Panc1 (cell line): ENCODE measurements at regions not wholly inside any gene's neighbourhood (a gene's known extent, or its start where the extent isn't known, plus 50 kb on each side); places are given as distances from the start of the nearest gene placed in this dataset.

Source experiments
- ATAC-seq: fragments of 200-7000 bp; cut with Tn5 transposase; 2 replicates; pipeline ENCODE4 v1.9.1; 2020; ENCODE audit warnings: mild to moderate bottlenecking, moderate library complexity
- BruUV-seq: library from RNA; stranded (reverse); fragments of 400-500 nt; replicated peaks from 2 replicates; lab custom pipeline; 2021; lab: Mats Ljungman, UMichigan
- CTCF ChIA-PET: fragments of 300-600 bp; sonication (Branson Sonifier 250); formaldehyde crosslinking; loops from one replicate; lab custom pipeline; 2022; ENCODE audit warnings: antibody characterized with exemption; lab: Charles Lee
- POLR2A ChIA-PET: fragments of 300-600 bp; sonication (Branson Sonifier 250); formaldehyde crosslinking; loops from one replicate; lab custom pipeline; 2022; ENCODE audit warnings: antibody characterized with exemption; lab: Charles Lee
- DNase-seq: peaks from one replicate; pipeline ENCODE4 v3.0.0-alpha.2; 2010; ENCODE audit warnings: low read depth, low spot score
- H3K27ac ChIP-seq: 2 replicates; pipeline ENCODE4 v1.5.1; 2011; ENCODE audit warnings: mild to moderate bottlenecking, low read length, inconsistent platforms
- H3K27me3 ChIP-seq: fragments of 200-500 bp; sonication (Bioruptor generic); 2 replicates; pipeline ENCODE4 v1.6.0; 2014; ENCODE audit warnings: low read length, inconsistent platforms; ENCODE audit not compliant: control insufficient read depth, insufficient read depth
- H3K36me3 ChIP-seq: fragments of 200-500 bp; sonication (Bioruptor generic); 2 replicates; pipeline ENCODE4 v1.5.1; 2014; ENCODE audit warnings: inconsistent platforms, mild to moderate bottlenecking, low read length, moderate library complexity; ENCODE audit not compliant: control insufficient read depth, insufficient read depth
- H3K4me1 ChIP-seq: 2 replicates; pipeline ENCODE4 v1.5.1; 2011; ENCODE audit warnings: inconsistent platforms, mild to moderate bottlenecking, low read length, moderate library complexity; ENCODE audit not compliant: control insufficient read depth, insufficient read depth
- H3K4me3 ChIP-seq, 2 experiments: 2 replicates each; pipeline ENCODE4 v1.5.1; 2011 to 2012; ENCODE audit warnings: low read depth in 2 of 2, low read length in 2 of 2, mild to moderate bottlenecking in 2 of 2, inconsistent platforms in 1 of 2, moderate library complexity in 1 of 2
- H3K9me3 ChIP-seq: fragments of 200-500 bp; sonication (Bioruptor generic); 2 replicates; pipeline ENCODE4 v1.5.1; 2014; ENCODE audit warnings: low read depth, mild to moderate bottlenecking, inconsistent platforms, low read length, moderate library complexity; ENCODE audit not compliant: control insufficient read depth, insufficient read depth
- CTCF ChIP-seq: fragments of 450-650 bp; IDR thresholded peaks from 2 replicates; pipeline ENCODE4 v1.5.1; 2017; ENCODE audit warnings: mild to moderate bottlenecking
- POLR2AphosphoS5 ChIP-seq: IDR thresholded peaks from 2 replicates; pipeline ENCODE4 v1.6.1; 2012; ENCODE audit warnings: mild to moderate bottlenecking, low read depth, low read length, moderate library complexity
- REST ChIP-seq, 2 experiments: IDR thresholded peaks; 2 replicates each; pipeline ENCODE4 v1.6.1; 2011 to 2012; ENCODE audit warnings: low read depth in 2 of 2, control low read depth in 1 of 2, low read length in 1 of 2, mild to moderate bottlenecking in 1 of 2, moderate library complexity in 1 of 2; ENCODE audit not compliant: insufficient read depth in 1 of 2
- SIN3A ChIP-seq: IDR thresholded peaks from 2 replicates; pipeline ENCODE4 v1.6.1; 2012; ENCODE audit warnings: low read depth, mild to moderate bottlenecking, low read length, moderate library complexity, borderline replicate concordance; ENCODE audit not compliant: insufficient read depth
- TCF7L2 ChIP-seq: IDR thresholded peaks from 2 replicates; pipeline ENCODE4 v1.6.1; 2011; ENCODE audit warnings: mild to moderate bottlenecking, low read depth, low read length, inconsistent platforms
- in situ Hi-C: cut with HindIII; loops from 2 replicates; pipeline ENCODE4 v1.10.0; 2016; ENCODE audit warnings: low sequenced_read_pairs, low pct_unique_long_range_greater_than_20kb
- intact Hi-C: fragments of 100-400 bp; cut with micrococcal nuclease; formaldehyde crosslinking; loops from one replicate; pipeline ENCODE4 v1.10.0; 2022; ENCODE audit not compliant: unreplicated experiment

- TF ChIP-seq TCF7L2 (no peak), CTCF (no peak), SIN3A (no peak), REST (IDR thresholded peaks at IDR 0.05; ENCODE audit: insufficient read depth in 1 of 2, low read depth in 2 of 2, low read length in 1 of 2) (no peak), POLR2AphosphoS5 (no peak)
- BruUV-seq: no TSS peak
- Histone ChIP-seq H3K9me3 (no peaks in the 10 kb centered on the region), H3K27me3 (no peaks in the 10 kb centered on the region), H3K36me3 (no peaks in the 10 kb centered on the region), H3K4me1 (no peaks in the 10 kb centered on the region), H3K4me3 (no peak overlapping the region), H3K27ac (no peak overlapping the region)
- DNase-seq (no peak), ATAC-seq (no peak)
- ChIA-PET CTCF (no interaction called here), POLR2A (no interaction called here)
- intact Hi-C loops: no loop called here
- in situ Hi-C loops: no loop called here
Observed at GRCh38 chr9:7360513-7360912, 439.1 kb downstream of the DMAC1 start.

GRCh38 chr9:7358876-7359275, 440.7 kb downstream of the DMAC1 start:
- H3K27ac ChIP-seq: no peak overlapping the region
- no peak for TF ChIP-seq CTCF
- TF ChIP-seq SIN3A: no peak
- no peak for TF ChIP-seq POLR2AphosphoS5
- TF ChIP-seq REST (IDR thresholded peaks at IDR 0.05; ENCODE audit: insufficient read depth in 1 of 2, low read depth in 2 of 2, low read length in 1 of 2): no peak
- TF ChIP-seq TCF7L2: no peak
- no peaks in the 10 kb centered on the region for H3K4me1 ChIP-seq
- no TSS peak for BruUV-seq
- H3K4me3 ChIP-seq: no peak overlapping the region
- ATAC-seq (no peak), DNase-seq (no peak)
- no peaks in the 10 kb centered on the region for H3K27me3 ChIP-seq
- H3K36me3 ChIP-seq: no peaks in the 10 kb centered on the region
- no peaks in the 10 kb centered on the region for H3K9me3 ChIP-seq
- intact Hi-C loops (no loop called here), in situ Hi-C loops (no loop called here)
- ChIA-PET POLR2A (no interaction called here), CTCF (no interaction called here)
